ENCODE measurements at regions not wholly inside any gene's neighbourhood (a gene's known extent, or its start where the extent isn't known, plus 50 kb on each side); places are given as distances from the start of the nearest gene placed in this dataset.

GRCh38 chr1:115228191-115228590 is 109.9 kb downstream of the NGF start (continued):
- TF ChIP-seq CREB1 (IDR thresholded peaks at IDR 0.05) (no peak), RNF2 (IDR thresholded peaks at IDR 0.05; ENCODE audit: borderline replicate concordance, low read depth, low read length, missing control alignments, poor library complexity, severe bottlenecking) (no peak), JUN (IDR thresholded peaks at IDR 0.05; ENCODE audit: low read depth, low read length) (no peak), CEBPB (IDR thresholded peaks at IDR 0.05; ENCODE audit: low read depth, low read length) (no peak), SIX5 (IDR thresholded peaks at IDR 0.05; ENCODE audit: low read depth, low read length) (no peak), BRCA1 (IDR thresholded peaks at IDR 0.05; ENCODE audit: low read depth, low read length) (no peak)

Data from H1 (cell line).